Mesothelial cell of epicardium (in vitro differentiated cells): ENCODE measurements at regions not wholly inside any gene's neighbourhood (a gene's known extent, or its start where the extent isn't known, plus 50 kb on each side); places are given as distances from the start of the nearest gene placed in this dataset.

Source experiments
- DNase-seq, 2 experiments: peaks; one replicate each; pipeline ENCODE4 v3.0.0; 2021; ENCODE audit warnings: low spot score in 2 of 2; ENCODE audit not compliant: unreplicated experiment in 2 of 2
- H3K27ac Mint-ChIP-seq: 2 replicates; pipeline ENCODE4 v1.8.0; 2021; ENCODE audit warnings: mixed read lengths
- H3K27me3 Mint-ChIP-seq: 2 replicates; pipeline ENCODE4 v1.8.0; 2021; ENCODE audit warnings: low read depth, mixed read lengths
- H3K36me3 Mint-ChIP-seq: 2 replicates; pipeline ENCODE4 v1.8.0; 2021; ENCODE audit warnings: mixed read lengths
- H3K4me1 Mint-ChIP-seq: 2 replicates; pipeline ENCODE4 v1.8.0; 2021; ENCODE audit warnings: mixed read lengths
- H3K4me3 Mint-ChIP-seq: 2 replicates; pipeline ENCODE4 v1.8.0; 2021; ENCODE audit warnings: mild to moderate bottlenecking, moderate library complexity, mixed read lengths
- H3K9me3 Mint-ChIP-seq: 2 replicates; pipeline ENCODE4 v1.8.0; 2021; ENCODE audit warnings: mixed read lengths
- CTCF ChIP-seq: fragments of 200-600 bp; sonication (generic); IDR thresholded peaks from one replicate; pipeline ENCODE4 v1.5.0; 2021; ENCODE audit warnings: antibody characterized with exemption; ENCODE audit not compliant: unreplicated experiment

- Mint-ChIP-seq H3K36me3 (no peaks in the 10 kb centered on the region), H3K9me3 (no peaks in the 10 kb centered on the region), H3K4me3 (no peak overlapping the region), H3K27me3 (no peaks in the 10 kb centered on the region), H3K4me1 (peaks cover 15% of the 10 kb centered on the region), H3K27ac (peak overlapping the region; percentile 67)
- DNase-seq: no peak
- TF ChIP-seq CTCF: no peak
These were observed 982.5 kb downstream of the TLE4 start for GRCh38 chr9:80554301-80554700.

DNA sequence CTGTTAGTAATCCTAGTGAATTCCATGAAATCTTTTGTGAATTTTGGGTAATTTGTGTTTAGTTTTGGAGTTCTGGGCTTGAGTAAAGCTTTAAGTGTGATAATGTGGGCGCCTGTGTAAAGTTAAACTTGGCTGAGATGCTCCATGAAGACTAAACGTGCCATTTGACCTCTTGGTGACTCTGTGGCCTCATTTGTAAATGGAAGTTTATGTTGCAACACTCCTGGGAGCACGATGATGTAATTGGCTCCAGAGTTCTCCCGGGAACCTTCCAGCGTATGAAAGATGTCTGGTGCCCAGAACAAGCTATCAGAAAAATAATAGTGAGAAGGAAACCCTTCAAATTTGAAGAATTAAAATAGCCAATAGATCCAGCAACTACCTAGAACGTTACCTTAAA is 981.2 kb downstream of the TLE4 start:
- no peaks in the 10 kb centered on the region for H3K36me3 Mint-ChIP-seq
- no peaks in the 10 kb centered on the region for H3K9me3 Mint-ChIP-seq
- H3K4me1 Mint-ChIP-seq: peaks cover 15% of the 10 kb centered on the region
- no peak for TF ChIP-seq CTCF
- no peaks in the 10 kb centered on the region for H3K27me3 Mint-ChIP-seq
- no peak for DNase-seq
- peak overlapping the region; percentile 6 for H3K27ac Mint-ChIP-seq
- no peak overlapping the region for H3K4me3 Mint-ChIP-seq

DNA sequence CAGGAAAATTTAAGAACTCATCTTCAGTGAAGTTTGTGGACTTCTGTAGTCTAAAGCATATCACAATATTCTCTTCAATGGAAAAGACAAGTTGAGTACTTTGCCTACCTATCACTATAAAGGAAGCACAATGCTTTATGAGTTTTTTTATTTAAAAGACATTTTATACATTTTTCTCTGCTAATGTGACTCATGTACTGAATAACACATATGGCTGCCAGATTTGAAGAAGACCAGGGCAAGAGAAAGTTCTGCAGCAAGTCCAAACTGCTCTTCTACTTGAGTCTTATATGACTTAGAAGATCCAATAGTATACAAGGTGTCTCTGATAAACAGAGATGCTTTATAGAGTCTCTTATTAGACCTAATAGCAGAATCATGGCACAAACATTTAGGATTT is 978.4 kb downstream of the TLE4 start:
- no peak overlapping the region for H3K27ac Mint-ChIP-seq
- H3K4me1 Mint-ChIP-seq: peaks cover 15% of the 10 kb centered on the region
- no peak for TF ChIP-seq CTCF
- no peak for DNase-seq
- H3K4me3 Mint-ChIP-seq: no peak overlapping the region
- H3K9me3 Mint-ChIP-seq: no peaks in the 10 kb centered on the region
- H3K36me3 Mint-ChIP-seq: no peaks in the 10 kb centered on the region
- H3K27me3 Mint-ChIP-seq: no peaks in the 10 kb centered on the region

- no peak for TF ChIP-seq CTCF
- Mint-ChIP-seq H3K36me3 (peaks cover 2% of the 10 kb centered on the region), H3K9me3 (peaks cover 4% of the 10 kb centered on the region), H3K4me1 (no peaks in the 10 kb centered on the region), H3K4me3 (no peak overlapping the region), H3K27me3 (no peaks in the 10 kb centered on the region), H3K27ac (no peak overlapping the region)
- no peak for DNase-seq
These were observed 975.8 kb downstream of the TLE4 start for GRCh38 chr9:80547613-80548012.

DNA sequence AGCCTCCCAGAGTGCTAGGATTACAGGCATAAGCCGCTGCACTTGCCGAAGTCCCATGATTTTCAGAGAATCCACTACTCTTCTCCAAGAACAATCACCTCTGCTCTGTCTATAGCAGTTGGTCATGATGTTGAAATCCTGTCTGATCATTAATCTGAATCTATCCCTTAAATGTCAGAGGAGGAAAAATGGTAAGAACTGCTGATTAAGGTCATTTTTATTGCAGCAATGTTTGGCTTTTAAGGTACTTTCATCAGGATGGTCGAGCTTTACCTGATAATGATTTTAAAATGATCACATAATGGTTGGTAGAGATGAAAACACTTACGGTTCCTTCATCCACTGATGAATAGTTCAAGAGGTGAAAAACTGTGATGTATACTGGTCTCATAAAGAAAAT is 968.6 kb downstream of the TLE4 start:
- no peak for DNase-seq
- no peaks in the 10 kb centered on the region for H3K27me3 Mint-ChIP-seq
- peaks cover 2% of the 10 kb centered on the region for H3K36me3 Mint-ChIP-seq
- no peak for TF ChIP-seq CTCF
- no peak overlapping the region for H3K27ac Mint-ChIP-seq
- no peaks in the 10 kb centered on the region for H3K4me1 Mint-ChIP-seq
- H3K9me3 Mint-ChIP-seq: peaks cover 11% of the 10 kb centered on the region
- no peak overlapping the region for H3K4me3 Mint-ChIP-seq

- no peak for TF ChIP-seq CTCF
- Mint-ChIP-seq H3K9me3 (peaks cover 20% of the 10 kb centered on the region), H3K27me3 (no peaks in the 10 kb centered on the region), H3K36me3 (peaks cover 2% of the 10 kb centered on the region), H3K4me1 (no peaks in the 10 kb centered on the region), H3K27ac (no peak overlapping the region), H3K4me3 (no peak overlapping the region)
- no peak for DNase-seq
These were observed 967.2 kb downstream of the TLE4 start for GRCh38 chr9:80538976-80539375.
